PFSK-1 (cell line): ENCODE measurements at regions not wholly inside any gene's neighbourhood (a gene's known extent, or its start where the extent isn't known, plus 50 kb on each side); places are given as distances from the start of the nearest gene placed in this dataset.

Experiments
- FOXP2 ChIP-seq: optimal IDR thresholded peaks from 2 replicates; pipeline ENCODE3; 2011; ENCODE audit warnings: borderline replicate concordance, control low read depth, inconsistent platforms; ENCODE audit not compliant: insufficient read depth; ENCODE audit errors: extremely low read length, extremely low read depth
- POLR2AphosphoS5 ChIP-seq: IDR thresholded peaks from 2 replicates; pipeline ENCODE4 v1.6.1; 2012; ENCODE audit warnings: low read depth, mild to moderate bottlenecking, control low read depth, low read length, moderate library complexity
- REST ChIP-seq, 2 experiments: IDR thresholded peaks; 2 replicates each; pipeline versions ENCODE4 v1.6.1 to v1.8.0; 2011 to 2012; ENCODE audit warnings: low read depth in 2 of 2, low read length in 2 of 2, control low read depth in 1 of 2, inconsistent platforms in 1 of 2, mild to moderate bottlenecking in 1 of 2, moderate library complexity in 1 of 2; ENCODE audit not compliant: insufficient read depth in 1 of 2
- SIN3A ChIP-seq: IDR thresholded peaks from 2 replicates; pipeline ENCODE4 v1.6.1; 2012; ENCODE audit warnings: mild to moderate bottlenecking, low read length, moderate library complexity, borderline replicate concordance; ENCODE audit not compliant: insufficient read depth
- TAF1 ChIP-seq: IDR thresholded peaks from 2 replicates; pipeline ENCODE4 v1.6.1; 2012; ENCODE audit warnings: low read length, control low read depth, borderline replicate concordance; ENCODE audit not compliant: insufficient read depth

GRCh38 chr1:221827307-221827642, 85.4 kb upstream of the DUSP10 start:
- TF ChIP-seq SIN3A (no peak), TAF1 (no peak), POLR2AphosphoS5 (no peak), FOXP2 (no peak), REST (IDR thresholded peaks at IDR 0.05; ENCODE audit: insufficient read depth in 1 of 2, low read depth in 2 of 2, low read length in 2 of 2) (no peak)

GRCh38 chr1:221824909-221825308, 83.0 kb upstream of the DUSP10 start:
- no peak for TF ChIP-seq REST (IDR thresholded peaks at IDR 0.05; ENCODE audit: insufficient read depth in 1 of 2, low read depth in 2 of 2, low read length in 2 of 2)
- TF ChIP-seq FOXP2, result no peak
- no peak for TF ChIP-seq TAF1
- TF ChIP-seq POLR2AphosphoS5, result no peak
- no peak for TF ChIP-seq SIN3A

- TF ChIP-seq REST (IDR thresholded peaks at IDR 0.05; ENCODE audit: insufficient read depth in 1 of 2, low read depth in 2 of 2, low read length in 2 of 2), result no peak
- no peak for TF ChIP-seq TAF1
- no peak for TF ChIP-seq SIN3A
- TF ChIP-seq FOXP2, result no peak
- TF ChIP-seq POLR2AphosphoS5, result no peak
Observed at GRCh38 chr1:221824025-221824424, 82.1 kb upstream of the DUSP10 start.

GRCh38 chr1:221823561-221823960, 81.7 kb upstream of the DUSP10 start:
- TF ChIP-seq REST (IDR thresholded peaks at IDR 0.05; ENCODE audit: insufficient read depth in 1 of 2, low read depth in 2 of 2, low read length in 2 of 2) (no peak), TAF1 (no peak), SIN3A (no peak), POLR2AphosphoS5 (no peak), FOXP2 (no peak)

- TF ChIP-seq POLR2AphosphoS5, result no peak
- no peak for TF ChIP-seq FOXP2
- no peak for TF ChIP-seq SIN3A
Observed at GRCh38 chr1:221823149-221823548, 81.3 kb upstream of the DUSP10 start.

- TF ChIP-seq TAF1, result no peak
- TF ChIP-seq POLR2AphosphoS5, result no peak
- TF ChIP-seq FOXP2, result no peak
- TF ChIP-seq REST (IDR thresholded peaks at IDR 0.05; ENCODE audit: insufficient read depth in 1 of 2, low read depth in 2 of 2, low read length in 2 of 2), result no peak
- no peak for TF ChIP-seq SIN3A
Observed at GRCh38 chr1:221822591-221822990, 80.7 kb upstream of the DUSP10 start.
